ENCODE measurements at regions not wholly inside any gene's neighbourhood (a gene's known extent, or its start where the extent isn't known, plus 50 kb on each side); places are given as distances from the start of the nearest gene placed in this dataset.
A peak's percentile ranks its signal among the peaks of the same experiment; 100 is the strongest.

- TF ChIP-seq ZBTB33 (IDR thresholded peaks at IDR 0.05; ENCODE audit: borderline replicate concordance, low read depth) (no peak), ELF1 (IDR thresholded peaks at IDR 0.05) (no peak), RXRA (IDR thresholded peaks at IDR 0.05; ENCODE audit: borderline replicate concordance, low read depth) (no peak), PBX3 (IDR thresholded peaks at IDR 0.05) (no peak), RCOR1 (IDR thresholded peaks at IDR 0.05; ENCODE audit: low read length) (no peak), TEAD4 (IDR thresholded peaks at IDR 0.05; ENCODE audit: borderline replicate concordance, insufficient read depth) (0 out of 2 replicates have a peak, but pooled peaks have one; percentile 27), MAX (IDR thresholded peaks at IDR 0.05; ENCODE audit: low read depth) (0 out of 2 replicates have a peak, but pooled peaks have one; percentile 19), FOXM1 (IDR thresholded peaks at IDR 0.05; ENCODE audit: low read depth) (no peak), TCF12 (IDR thresholded peaks at IDR 0.05) (peak; percentile 54), REST (IDR thresholded peaks at IDR 0.05; ENCODE audit: low read depth, low read length) (no peak), RAD21 (IDR thresholded peaks at IDR 0.05; ENCODE audit: low read length) (no peak), CHD2 (IDR thresholded peaks at IDR 0.05; ENCODE audit: low read length, partially characterized antibody) (no peak), FOSL2 (IDR thresholded peaks at IDR 0.05; ENCODE audit: borderline replicate concordance, low read depth) (peak; percentile 35; the same call in 1 of the 2 replicates), RFX5 (IDR thresholded peaks at IDR 0.05; ENCODE audit: low read length) (no peak), NRF1 (IDR thresholded peaks at IDR 0.05; ENCODE audit: low read depth, low read length) (no peak), POLR2AphosphoS5 (IDR thresholded peaks at IDR 0.05; ENCODE audit: low read depth, low read length) (no peak), GABPA (IDR thresholded peaks at IDR 0.05; ENCODE audit: low read depth) (no peak), SMC3 (IDR thresholded peaks at IDR 0.05; ENCODE audit: low read depth, low read length) (no peak), EP300 (IDR thresholded peaks at IDR 0.05; ENCODE audit: borderline replicate concordance in 1 of 2, low read depth in 1 of 2, low read length in 1 of 2) (peak in 1 of 2 experiments; percentile 21; a peak in 1 of 4 replicates), MEF2A (IDR thresholded peaks at IDR 0.05; ENCODE audit: borderline replicate concordance, low read depth) (no peak), YY1 (IDR thresholded peaks at IDR 0.05; ENCODE audit: low read depth) (no peak), SIN3A (IDR thresholded peaks at IDR 0.05; ENCODE audit: borderline replicate concordance, low read depth, low read length) (no peak), EZH2phosphoT487 (IDR thresholded peaks at IDR 0.05; ENCODE audit: borderline replicate concordance, low read depth) (no peak), GATA2 (CRISPR knock-in tag; IDR thresholded peaks at IDR 0.05) (no peak), MXI1 (IDR thresholded peaks at IDR 0.05; ENCODE audit: low read depth, low read length) (no peak)
Observed at GRCh38 chr3:194740859-194741491, 55.3 kb downstream of the FAM43A start (continued).
